Progenitor cell of endocrine pancreas (in vitro differentiated cells): ENCODE measurements at regions not wholly inside any gene's neighbourhood (a gene's known extent, or its start where the extent isn't known, plus 50 kb on each side); places are given as distances from the start of the nearest gene placed in this dataset.

Source experiments
- DNase-seq: peaks from one replicate; pipeline ENCODE4 v3.0.0; 2021; ENCODE audit warnings: low spot score; ENCODE audit not compliant: unreplicated experiment
- H3K27ac Mint-ChIP-seq: 2 replicates; pipeline ENCODE4 v1.8.0; 2021; ENCODE audit warnings: mild to moderate bottlenecking, moderate library complexity, mixed read lengths
- H3K27me3 Mint-ChIP-seq: 2 replicates; pipeline ENCODE4 v1.8.0; 2021; ENCODE audit warnings: mixed read lengths
- H3K36me3 Mint-ChIP-seq: 2 replicates; pipeline ENCODE4 v1.8.0; 2022; ENCODE audit warnings: mixed read lengths; ENCODE audit not compliant: insufficient read depth
- H3K4me1 Mint-ChIP-seq: 2 replicates; pipeline ENCODE4 v1.8.0; 2021; ENCODE audit warnings: low read depth, mixed read lengths
- H3K4me3 Mint-ChIP-seq: 2 replicates; pipeline ENCODE4 v1.8.0; 2021; ENCODE audit warnings: low read depth, mild to moderate bottlenecking, moderate library complexity, mixed read lengths
- H3K9me3 Mint-ChIP-seq: 2 replicates; pipeline ENCODE4 v1.8.0; 2021; ENCODE audit warnings: low read depth, mixed read lengths
- CTCF ChIP-seq: fragments of 200-600 bp; sonication (generic); IDR thresholded peaks from one replicate; pipeline ENCODE4 v1.5.0; 2021; ENCODE audit warnings: antibody characterized with exemption, mild to moderate bottlenecking; ENCODE audit not compliant: unreplicated experiment

- Mint-ChIP-seq H3K4me3 (no peak overlapping the region), H3K27ac (no peak overlapping the region), H3K27me3 (peaks cover 27% of the 10 kb centered on the region), H3K9me3 (peaks cover 9% of the 10 kb centered on the region), H3K36me3 (no peaks in the 10 kb centered on the region), H3K4me1 (no peaks in the 10 kb centered on the region)
- TF ChIP-seq CTCF, result no peak
- no peak for DNase-seq
Observed at GRCh38 chr9:77084094-77084493, 64.6 kb downstream of the FOXB2 start.

- Mint-ChIP-seq H3K4me3 (no peak overlapping the region), H3K9me3 (peaks cover 10% of the 10 kb centered on the region), H3K36me3 (no peaks in the 10 kb centered on the region), H3K27ac (no peak overlapping the region), H3K27me3 (peaks cover 27% of the 10 kb centered on the region), H3K4me1 (no peaks in the 10 kb centered on the region)
- no peak for TF ChIP-seq CTCF
- no peak for DNase-seq
Observed at GRCh38 chr9:77085416-77085815, 66.0 kb downstream of the FOXB2 start.

GRCh38 chr9:77087506-77087905, 68.1 kb downstream of the FOXB2 start:
- no peak for DNase-seq
- no peak for TF ChIP-seq CTCF
- H3K36me3 Mint-ChIP-seq, result no peaks in the 10 kb centered on the region
- H3K27me3 Mint-ChIP-seq, result peaks cover 27% of the 10 kb centered on the region
- H3K27ac Mint-ChIP-seq, result no peak overlapping the region
- peaks cover 13% of the 10 kb centered on the region for H3K9me3 Mint-ChIP-seq
- no peaks in the 10 kb centered on the region for H3K4me1 Mint-ChIP-seq
- no peak overlapping the region for H3K4me3 Mint-ChIP-seq

- Mint-ChIP-seq H3K36me3 (no peaks in the 10 kb centered on the region), H3K4me3 (no peak overlapping the region), H3K27ac (peak overlapping the region; percentile 81), H3K9me3 (peaks cover 13% of the 10 kb centered on the region), H3K4me1 (no peaks in the 10 kb centered on the region), H3K27me3 (no peaks in the 10 kb centered on the region)
- DNase-seq, result no peak
- TF ChIP-seq CTCF, result no peak
Observed at GRCh38 chr9:77092536-77092935, 73.1 kb downstream of the FOXB2 start.

- DNase-seq, result no peak
- peaks cover 11% of the 10 kb centered on the region for H3K9me3 Mint-ChIP-seq
- no peaks in the 10 kb centered on the region for H3K4me1 Mint-ChIP-seq
- no peak overlapping the region for H3K27ac Mint-ChIP-seq
- no peaks in the 10 kb centered on the region for H3K36me3 Mint-ChIP-seq
- no peak for TF ChIP-seq CTCF
- H3K4me3 Mint-ChIP-seq, result no peak overlapping the region
- H3K27me3 Mint-ChIP-seq, result peaks cover 3% of the 10 kb centered on the region
Observed at GRCh38 chr9:77094150-77094549, 74.7 kb downstream of the FOXB2 start.
